Endothelial cell of umbilical vein (primary cell): ENCODE measurements at regions not wholly inside any gene's neighbourhood (a gene's known extent, or its start where the extent isn't known, plus 50 kb on each side); places are given as distances from the start of the nearest gene placed in this dataset.

Source experiments
- BruUV-seq: library from RNA; stranded (reverse); fragments of 400-500 nt; replicated peaks from 2 replicates; lab custom pipeline; 2021; lab: Mats Ljungman, UMichigan
- CTCF ChIA-PET: fragments of 300-600, 350-600 bp; sonication (Branson Sonifier 250); formaldehyde crosslinking; loops from one replicate; lab custom pipeline; 2021; ENCODE audit warnings: antibody characterized with exemption, inconsistent platforms; lab: Charles Lee
- POLR2A ChIA-PET: fragments of 300-600, 350-600 bp; sonication (Branson Sonifier 250); formaldehyde crosslinking; loops from one replicate; lab custom pipeline; 2021; ENCODE audit warnings: antibody characterized with exemption, inconsistent platforms; lab: Charles Lee
- DNase-seq: peaks from one replicate; pipeline ENCODE4 v3.0.0-alpha.2; 2011; ENCODE audit warnings: low read depth, low spot score
- FAIRE-seq: peaks from 2 replicates; lab custom pipeline; 2011; peaks lifted over from hg19 to GRCh38; lab: Jason Lieb, UNC
- H2AFZ ChIP-seq: 2 replicates; pipeline ENCODE4 v1.6.0; 2012; ENCODE audit warnings: low read depth, low read length, control low read depth, inconsistent platforms
- H3K27ac ChIP-seq: 2 replicates; pipeline ENCODE4 v1.5.1; 2011; ENCODE audit warnings: low read depth, mild to moderate bottlenecking, control low read depth, low read length, moderate library complexity; ENCODE audit not compliant: insufficient read depth
- H3K27me3 ChIP-seq, 2 experiments: 2 replicates each; pipeline versions ENCODE4 v1.6.0 to v1.6.1; 2011; ENCODE audit warnings: low read length in 2 of 2, mixed read lengths in 1 of 2; ENCODE audit not compliant: control insufficient read depth in 2 of 2, insufficient read depth in 2 of 2
- H3K36me3 ChIP-seq, 2 experiments: 2 replicates in 1 of 2; 3 replicates in 1 of 2; pipeline ENCODE4 v1.5.1; 2011; ENCODE audit warnings: low read length in 2 of 2, mild to moderate bottlenecking in 1 of 2, moderate library complexity in 1 of 2; ENCODE audit not compliant: control insufficient read depth in 2 of 2, insufficient read depth in 2 of 2; ENCODE audit errors: extremely low read depth in 1 of 2
- H3K4me1 ChIP-seq: 3 replicates; pipeline ENCODE4 v1.5.1; 2011; ENCODE audit warnings: mild to moderate bottlenecking, low read length; ENCODE audit not compliant: control insufficient read depth, insufficient read depth; ENCODE audit errors: extremely low read depth
- H3K4me2 ChIP-seq: 2 replicates; pipeline ENCODE4 v1.6.1; 2011; ENCODE audit warnings: low read length, control low read depth, mixed read lengths; ENCODE audit not compliant: insufficient read depth
- H3K4me3 ChIP-seq, 3 experiments: fragments of 200-600 bp in 1 of 3; sonication (generic), shearing (Covaris generic) in 1 of 3; replicated peaks in 1 of 3; 2 replicates each; pipeline ENCODE4 v1.5.1; 2011 to 2016; ENCODE audit warnings: control low read depth in 3 of 3, low read length in 3 of 3, mild to moderate bottlenecking in 2 of 3, inconsistent platforms in 1 of 3, low read depth in 1 of 3, moderate library complexity in 1 of 3; ENCODE audit not compliant: insufficient read depth in 1 of 3
- H3K79me2 ChIP-seq: 2 replicates; pipeline ENCODE4 v1.6.0; 2012; ENCODE audit warnings: low read length, inconsistent platforms; ENCODE audit not compliant: control insufficient read depth, insufficient read depth
- H3K9ac ChIP-seq: replicated peaks from 2 replicates; pipeline ENCODE3; 2011; ENCODE audit warnings: low read length, control low read depth; ENCODE audit not compliant: insufficient read depth; ENCODE audit errors: extremely low read depth
- H3K9me1 ChIP-seq: replicated peaks from 3 replicates; pipeline ENCODE4 v1.6.0; 2011; ENCODE audit warnings: mild to moderate bottlenecking, low read length; ENCODE audit not compliant: control insufficient read depth, insufficient read depth; ENCODE audit errors: extremely low read depth
- H3K9me3 ChIP-seq: replicated peaks from 2 replicates; pipeline ENCODE4 v1.5.1; 2012; ENCODE audit warnings: low read length, inconsistent platforms; ENCODE audit not compliant: control insufficient read depth, insufficient read depth
- H4K20me1 ChIP-seq: replicated peaks from 2 replicates; pipeline ENCODE3; 2011; ENCODE audit warnings: mild to moderate bottlenecking, low read length; ENCODE audit not compliant: control insufficient read depth, insufficient read depth; ENCODE audit errors: extremely low read depth
- CTCF ChIP-seq, 2 donors: IDR thresholded peaks; 1 replicate in 1 of 2; 2 replicates in 1 of 2; pipeline ENCODE4 v1.5.1; 2011; ENCODE audit warnings: low read length in 2 of 2, mild to moderate bottlenecking in 2 of 2, moderate library complexity in 2 of 2, control low read depth in 1 of 2, inconsistent platforms in 1 of 2, low read depth in 1 of 2; ENCODE audit not compliant: insufficient read depth in 1 of 2; ENCODE audit errors: extremely low read depth in 1 of 2
- EZH2 ChIP-seq: IDR thresholded peaks from 2 replicates; pipeline ENCODE4 v1.6.1; 2012; ENCODE audit warnings: borderline replicate concordance, low read depth, mild to moderate bottlenecking, moderate library complexity, low read length, inconsistent platforms; ENCODE audit not compliant: severe bottlenecking
- FOS ChIP-seq: IDR thresholded peaks from 2 replicates; pipeline ENCODE4 v1.6.1; 2011; ENCODE audit warnings: mild to moderate bottlenecking, low read length, moderate library complexity, borderline replicate concordance; ENCODE audit not compliant: insufficient read depth
- GATA2 ChIP-seq: IDR thresholded peaks from 2 replicates; pipeline ENCODE4 v1.7.0; 2011; ENCODE audit warnings: low read depth, mild to moderate bottlenecking, moderate library complexity, mixed read lengths, low read length; ENCODE audit not compliant: insufficient read length, insufficient read depth
- JUN ChIP-seq: IDR thresholded peaks from 2 replicates; pipeline ENCODE4 v1.6.1; 2011; ENCODE audit warnings: borderline replicate concordance, low read depth; ENCODE audit not compliant: insufficient read length, insufficient read depth
- MAX ChIP-seq: IDR thresholded peaks from 2 replicates; pipeline ENCODE4 v1.6.1; 2011; ENCODE audit not compliant: insufficient read depth, insufficient read length
- MYC ChIP-seq: IDR thresholded peaks from one replicate; pipeline ENCODE4 v1.6.1; 2011; ENCODE audit warnings: mild to moderate bottlenecking, low read depth, low read length
- POLR2A ChIP-seq: IDR thresholded peaks from 2 replicates; pipeline ENCODE4 v1.6.1; 2012; ENCODE audit warnings: low read depth, mild to moderate bottlenecking, control low read depth, low read length
- POLR2AphosphoS5 ChIP-seq: IDR thresholded peaks from 2 replicates; pipeline ENCODE4 v1.6.1; 2012; ENCODE audit warnings: low read depth, mild to moderate bottlenecking, control low read depth, low read length, moderate library complexity; ENCODE audit not compliant: insufficient read depth
- dilution Hi-C: fragments of 300-500 bp; cut with MboI; formaldehyde crosslinking; loops from one replicate; pipeline ENCODE4 v1.15.0; 2019; ENCODE audit warnings: low sequenced_read_pairs; ENCODE audit not compliant: extremely low pct_ligation_motif_present
- intact Hi-C: fragments of 100-400 bp; cut with micrococcal nuclease; formaldehyde crosslinking; loops from one replicate; pipeline ENCODE4 v1.10.0; 2022

- no peak overlapping the region for H3K4me3 ChIP-seq
- H3K9me1 ChIP-seq: no peaks in the 10 kb centered on the region
- no peak for DNase-seq
- ChIA-PET CTCF (interaction anchor here (3.1 kb wide), 1 partner anchor 101 kb away, joined by 9 read pairs; no protein-coding TSS in a partner anchor), POLR2A (no interaction called here)
- no TSS peak for BruUV-seq
- FAIRE-seq: no peak
- no peaks in the 10 kb centered on the region for H3K27me3 ChIP-seq
- H3K79me2 ChIP-seq: no peaks in the 10 kb centered on the region
- TF ChIP-seq JUN (no peak), FOS (no peak), MAX (no peak), EZH2 (no peak), POLR2A (no peak), POLR2AphosphoS5 (no peak), CTCF (IDR thresholded peaks at IDR 0.05; ENCODE audit: extremely low read depth in 1 of 2, insufficient read depth in 1 of 2, low read depth in 1 of 2, low read length in 2 of 2) (no peak), GATA2 (no peak), MYC (no peak)
- H3K9me3 ChIP-seq: no peaks in the 10 kb centered on the region
- intact Hi-C loops: no loop called here
- H3K4me1 ChIP-seq: no peaks in the 10 kb centered on the region
- no peak overlapping the region for H3K27ac ChIP-seq
- no peaks in the 10 kb centered on the region for H4K20me1 ChIP-seq
- dilution Hi-C loops: no loop called here
- H3K36me3 ChIP-seq: no peaks in the 10 kb centered on the region
- H3K4me2 ChIP-seq: no peak overlapping the region
- H2AFZ ChIP-seq: no peak overlapping the region
- no peak overlapping the region for H3K9ac ChIP-seq
These were observed 388.3 kb downstream of the COG6 start for GRCh38 chr13:40043764-40044163.
